K562 (cell line): ENCODE measurements at regions not wholly inside any gene's neighbourhood (a gene's known extent, or its start where the extent isn't known, plus 50 kb on each side); places are given as distances from the start of the nearest gene placed in this dataset.

ENCODE experiments used
- ATAC-seq: fragments of 200-7000 bp; cut with Tn5 transposase; 3 replicates; pipeline ENCODE4 v1.9.1; 2020; ENCODE audit warnings: moderate library complexity
- BruUV-seq: library from RNA; stranded (reverse); fragments of 400-500 nt; replicated peaks from 2 replicates; lab custom pipeline; 2021; lab: Mats Ljungman, UMichigan
- CTCF ChIA-PET: fragments of 300-600 bp; formaldehyde crosslinking; extraction: SDS; loops from one replicate; lab custom pipeline; 2021; ENCODE audit warnings: low intra/inter-chr PET ratio; lab: Yijun Ruan, JAX
- POLR2A ChIA-PET: fragments of 300-600, 350-650 bp; sonication (Branson Sonifier 250); formaldehyde crosslinking; extraction: SDS; loops from one replicate; lab custom pipeline; 2021; ENCODE audit warnings: antibody characterized with exemption, inconsistent platforms; lab: Yijun Ruan, JAX
- DNase-seq, 4 experiments: peaks; one replicate each; pipeline versions ENCODE4 v3.0.0 to v3.0.0-alpha.2; 2011 to 2018; ENCODE audit warnings: low spot score in 3 of 4, mixed read lengths in 3 of 4; ENCODE audit errors: extremely low read depth in 1 of 4
- FAIRE-seq: peaks from 2 replicates; lab custom pipeline; 2011; peaks lifted over from hg19 to GRCh38; lab: Jason Lieb, UNC
- H2AFZ ChIP-seq: 2 replicates; pipeline ENCODE4 v1.6.0; 2011; ENCODE audit warnings: low read depth, low read length, control low read depth, inconsistent platforms
- H3K27ac ChIP-seq: fragments of 200-600 bp; 3 replicates; pipeline ENCODE4 v1.8.0; 2011; ENCODE audit warnings: low read depth, mild to moderate bottlenecking, control low read depth, inconsistent platforms, low read length, moderate library complexity, mixed read lengths; ENCODE audit errors: extremely low read depth
- H3K27me3 ChIP-seq, 2 experiments: fragments of 300-600 bp in 1 of 2; 2 replicates in 1 of 2; 3 replicates in 1 of 2; pipeline versions ENCODE4 v1.6.0 to v1.8.0; 2011; ENCODE audit warnings: inconsistent platforms in 2 of 2, low read length in 2 of 2, mild to moderate bottlenecking in 1 of 2, mixed read lengths in 1 of 2, moderate library complexity in 1 of 2; ENCODE audit not compliant: control insufficient read depth in 2 of 2, insufficient read depth in 2 of 2
- H3K36me3 ChIP-seq: fragments of 300-600 bp; 3 replicates; pipeline ENCODE4 v1.8.0; 2011; ENCODE audit warnings: mild to moderate bottlenecking, low read length, inconsistent platforms; ENCODE audit not compliant: control insufficient read depth, insufficient read depth
- H3K4me1 ChIP-seq, 2 experiments: fragments of 200-600 bp in 1 of 2; replicated peaks in 1 of 2; 2 replicates in 1 of 2; 3 replicates in 1 of 2; pipeline versions ENCODE4 v1.5.1 to v1.8.0; 2011; ENCODE audit warnings: inconsistent platforms in 2 of 2, low read length in 2 of 2, mild to moderate bottlenecking in 1 of 2, mixed read lengths in 1 of 2, moderate library complexity in 1 of 2; ENCODE audit not compliant: control insufficient read depth in 2 of 2, insufficient read depth in 2 of 2
- H3K4me2 ChIP-seq: 2 replicates; pipeline ENCODE4 v1.6.1; 2011; ENCODE audit warnings: low read length, control low read depth, inconsistent platforms, mixed read lengths; ENCODE audit not compliant: insufficient read depth
- H3K4me3 ChIP-seq: fragments of 200-600 bp; sonication (generic), shearing (Covaris generic); 2 replicates; pipeline ENCODE4 v1.5.1; 2016; ENCODE audit warnings: control low read depth, inconsistent platforms
- H3K79me2 ChIP-seq: fragments of 200-600 bp; 3 replicates; pipeline ENCODE4 v1.8.0; 2011; ENCODE audit warnings: low read length, inconsistent platforms; ENCODE audit not compliant: control insufficient read depth, insufficient read depth
- H3K9ac ChIP-seq, 2 experiments: 2 replicates each; pipeline versions ENCODE4 v1.6.0 to v1.6.1; 2011; ENCODE audit warnings: low read depth in 2 of 2, low read length in 2 of 2, control low read depth in 1 of 2, inconsistent platforms in 1 of 2, mild to moderate bottlenecking in 1 of 2, mixed read lengths in 1 of 2; ENCODE audit not compliant: insufficient read depth in 1 of 2
- H3K9me1 ChIP-seq: one replicate; pipeline ENCODE4 v1.6.0; 2011; ENCODE audit warnings: inconsistent platforms, mild to moderate bottlenecking, low read length, moderate library complexity; ENCODE audit not compliant: control insufficient read depth, insufficient read depth
- H3K9me3 ChIP-seq: replicated peaks from 2 replicates; pipeline ENCODE4 v1.5.1; 2011; ENCODE audit warnings: low read depth, low read length, inconsistent platforms; ENCODE audit not compliant: control insufficient read depth, insufficient read depth
- H4K20me1 ChIP-seq: replicated peaks from 2 replicates; pipeline ENCODE4 v1.6.1; 2011; ENCODE audit warnings: low read length, inconsistent platforms, mixed read lengths; ENCODE audit not compliant: control insufficient read depth, insufficient read depth
- CBFB ChIP-seq: sonication (generic); formaldehyde crosslinking; IDR thresholded peaks from 2 replicates; pipeline ENCODE4 v1.4.0; 2020; ENCODE audit warnings: mild to moderate bottlenecking, missing genetic modification reagents
- CREM ChIP-seq: IDR thresholded peaks from 2 replicates; pipeline ENCODE4 v1.6.1; 2014; ENCODE audit warnings: antibody characterized with exemption, low read depth
- HCFC1 ChIP-seq: IDR thresholded peaks from 2 replicates; pipeline ENCODE4 v1.6.1; 2012; ENCODE audit warnings: low read depth, low read length, improper control_type of control experiment
- MYC ChIP-seq, 2 experiments: fragments of 250-450 bp in 1 of 2; sonication (Bioruptor Pico) in 1 of 2; IDR thresholded peaks; 2 replicates each; pipeline versions ENCODE4 v1.5.1 to v1.6.1; 2012 to 2021; ENCODE audit warnings: low read depth in 2 of 2, borderline replicate concordance in 1 of 2, improper control_type of control experiment in 1 of 2, low read length in 1 of 2, mild to moderate bottlenecking in 1 of 2, moderate library complexity in 1 of 2
- NELFE ChIP-seq: IDR thresholded peaks from 2 replicates; pipeline ENCODE4 v1.6.1; 2011; ENCODE audit warnings: mild to moderate bottlenecking; ENCODE audit not compliant: insufficient read depth, insufficient read length
- PPARD ChIP-seq: fragments of 250-450 bp; sonication (Bioruptor Pico); IDR thresholded peaks from 2 replicates; pipeline ENCODE4 v1.8.0; 2022; ENCODE audit warnings: inconsistent platforms, mild to moderate bottlenecking, moderate library complexity
- ZNF24 ChIP-seq: fragments of 450-650 bp; IDR thresholded peaks from 2 replicates; pipeline ENCODE4 v1.6.1; 2016
- WGBS: fragments of 100-300 bp; shearing (Covaris generic); methylation state at CpG from one replicate; pipeline ENCODE4 v1.1.6; 2016; ENCODE audit warnings: low coverage, mixed read lengths; ENCODE audit not compliant: insufficient coverage; ENCODE audit errors: missing lambda C conversion rate; 5-methylcytosine and 5-hydroxymethylcytosine counted together
- in situ Hi-C: fragments of 300-500 bp; cut with MboI; formaldehyde crosslinking; loops from 4 replicates; pipeline ENCODE4 v1.15.0; 2018; ENCODE audit warnings: inconsistent platforms, mixed read lengths
- intact Hi-C: fragments of 100-400 bp; cut with micrococcal nuclease; formaldehyde crosslinking; loops from 2 replicates; pipeline ENCODE4 v1.14.2; 2022
- TF ChIP-seq, protein P1 (sequence below): fragments of 200-800 bp; sonication (Bioruptor generic); IDR thresholded peaks from 2 replicates; pipeline ENCODE4 v1.6.1; 2016; ENCODE audit warnings: missing genetic modification characterization, missing compliant biosample characterization
- TF ChIP-seq, protein P2 (sequence below): fragments of 450-650 bp; IDR thresholded peaks from 2 replicates; pipeline ENCODE4 v1.6.1; 2016; ENCODE audit warnings: low read depth, mild to moderate bottlenecking, moderate library complexity
- TF ChIP-seq, protein P3 (sequence below): sonication (generic); formaldehyde crosslinking; IDR thresholded peaks from 2 replicates; pipeline ENCODE4 v1.8.0; 2023; ENCODE audit warnings: mild to moderate bottlenecking, missing genetic modification reagents
- TF ChIP-seq, protein P4 (sequence below): sonication (generic); formaldehyde crosslinking; IDR thresholded peaks from 2 replicates; pipeline ENCODE4 v1.8.0; 2022; ENCODE audit warnings: missing genetic modification reagents, mild to moderate bottlenecking, moderate library complexity, borderline replicate concordance

DNA sequence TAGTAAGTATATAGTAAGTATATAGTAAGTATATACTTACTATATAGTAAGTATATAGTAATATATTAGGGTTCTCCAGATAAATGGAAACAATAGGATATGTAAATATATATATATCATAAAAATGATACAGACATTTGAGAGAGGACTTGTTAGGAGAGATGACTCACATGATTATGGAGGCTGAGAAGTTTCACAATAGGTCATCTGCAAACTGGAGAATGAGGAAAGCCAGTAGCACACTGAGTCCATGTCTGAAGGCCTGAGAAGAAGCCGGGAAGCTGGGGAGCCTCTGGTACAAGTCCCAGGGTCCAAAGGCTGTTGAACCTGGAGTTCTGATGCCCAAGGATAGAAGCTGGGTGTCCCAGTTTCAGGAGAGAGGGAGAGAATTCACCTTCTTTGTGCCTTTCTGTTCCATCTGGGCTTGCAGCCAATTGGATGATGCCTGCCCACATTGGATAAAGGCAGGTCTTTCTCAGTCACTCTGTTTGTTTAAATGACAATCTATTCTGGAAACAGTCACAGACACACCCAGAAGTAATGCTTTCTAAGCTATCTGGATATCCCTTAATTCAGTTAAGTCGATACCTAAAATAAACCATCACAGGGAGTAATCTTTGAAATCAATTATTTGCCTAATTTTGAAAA is 205.5 kb upstream of the CDC14C start (continued):
- TF ChIP-seq CREM, result no peak

DNA sequence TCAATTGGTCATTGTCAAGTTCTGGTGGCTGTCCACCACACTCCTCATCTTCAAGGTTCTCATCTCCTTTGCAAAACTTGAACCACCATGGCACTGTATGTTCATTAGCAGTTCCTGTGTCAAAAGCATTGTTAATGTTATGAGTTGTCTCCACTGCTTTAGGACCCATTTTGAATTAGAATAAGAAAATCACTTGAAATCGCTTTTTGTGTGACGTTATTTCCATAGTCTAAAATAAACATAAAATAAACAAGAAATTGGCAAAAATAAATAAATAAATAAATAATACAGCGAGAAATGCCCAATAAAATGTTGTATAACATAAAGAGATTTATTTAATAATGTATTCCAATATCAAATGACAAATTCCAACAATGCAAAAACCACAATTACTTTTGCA is 195.5 kb upstream of the CDC14C start:
- POLR2A ChIA-PET, result no interaction called here

More for the DNA sequence above, 195.5 kb upstream of the CDC14C start:
- intact Hi-C loops, result no loop called here
- H4K20me1 ChIP-seq, result no peaks in the 10 kb centered on the region
- DNase-seq, result no peak
- no peak overlapping the region for H2AFZ ChIP-seq
- CTCF ChIA-PET, result no interaction called here
- TF ChIP-seq ZNF24 (no peak), MYC (IDR thresholded peaks at IDR 0.05; ENCODE audit: low read depth, low read length) (no peak), MYC (CRISPR knock-in tag; IDR thresholded peaks at IDR 0.05; ENCODE audit: borderline replicate concordance, low read depth) (no peak), PPARD (CRISPR knock-in tag) (no peak), HCFC1 (no peak), NELFE (no peak), CBFB (CRISPR knock-in tag) (no peak)
- TF ChIP-seq, protein P1, sequence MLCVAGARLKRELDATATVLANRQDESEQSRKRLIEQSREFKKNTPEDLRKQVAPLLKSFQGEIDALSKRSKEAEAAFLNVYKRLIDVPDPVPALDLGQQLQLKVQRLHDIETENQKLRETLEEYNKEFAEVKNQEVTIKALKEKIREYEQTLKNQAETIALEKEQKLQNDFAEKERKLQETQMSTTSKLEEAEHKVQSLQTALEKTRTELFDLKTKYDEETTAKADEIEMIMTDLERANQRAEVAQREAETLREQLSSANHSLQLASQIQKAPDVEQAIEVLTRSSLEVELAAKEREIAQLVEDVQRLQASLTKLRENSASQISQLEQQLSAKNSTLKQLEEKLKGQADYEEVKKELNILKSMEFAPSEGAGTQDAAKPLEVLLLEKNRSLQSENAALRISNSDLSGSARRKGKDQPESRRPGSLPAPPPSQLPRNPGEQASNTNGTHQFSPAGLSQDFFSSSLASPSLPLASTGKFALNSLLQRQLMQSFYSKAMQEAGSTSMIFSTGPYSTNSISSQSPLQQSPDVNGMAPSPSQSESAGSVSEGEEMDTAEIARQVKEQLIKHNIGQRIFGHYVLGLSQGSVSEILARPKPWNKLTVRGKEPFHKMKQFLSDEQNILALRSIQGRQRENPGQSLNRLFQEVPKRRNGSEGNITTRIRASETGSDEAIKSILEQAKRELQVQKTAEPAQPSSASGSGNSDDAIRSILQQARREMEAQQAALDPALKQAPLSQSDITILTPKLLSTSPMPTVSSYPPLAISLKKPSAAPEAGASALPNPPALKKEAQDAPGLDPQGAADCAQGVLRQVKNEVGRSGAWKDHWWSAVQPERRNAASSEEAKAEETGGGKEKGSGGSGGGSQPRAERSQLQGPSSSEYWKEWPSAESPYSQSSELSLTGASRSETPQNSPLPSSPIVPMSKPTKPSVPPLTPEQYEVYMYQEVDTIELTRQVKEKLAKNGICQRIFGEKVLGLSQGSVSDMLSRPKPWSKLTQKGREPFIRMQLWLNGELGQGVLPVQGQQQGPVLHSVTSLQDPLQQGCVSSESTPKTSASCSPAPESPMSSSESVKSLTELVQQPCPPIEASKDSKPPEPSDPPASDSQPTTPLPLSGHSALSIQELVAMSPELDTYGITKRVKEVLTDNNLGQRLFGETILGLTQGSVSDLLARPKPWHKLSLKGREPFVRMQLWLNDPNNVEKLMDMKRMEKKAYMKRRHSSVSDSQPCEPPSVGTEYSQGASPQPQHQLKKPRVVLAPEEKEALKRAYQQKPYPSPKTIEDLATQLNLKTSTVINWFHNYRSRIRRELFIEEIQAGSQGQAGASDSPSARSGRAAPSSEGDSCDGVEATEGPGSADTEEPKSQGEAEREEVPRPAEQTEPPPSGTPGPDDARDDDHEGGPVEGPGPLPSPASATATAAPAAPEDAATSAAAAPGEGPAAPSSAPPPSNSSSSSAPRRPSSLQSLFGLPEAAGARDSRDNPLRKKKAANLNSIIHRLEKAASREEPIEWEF, result no peak
- TF ChIP-seq, protein P2, sequence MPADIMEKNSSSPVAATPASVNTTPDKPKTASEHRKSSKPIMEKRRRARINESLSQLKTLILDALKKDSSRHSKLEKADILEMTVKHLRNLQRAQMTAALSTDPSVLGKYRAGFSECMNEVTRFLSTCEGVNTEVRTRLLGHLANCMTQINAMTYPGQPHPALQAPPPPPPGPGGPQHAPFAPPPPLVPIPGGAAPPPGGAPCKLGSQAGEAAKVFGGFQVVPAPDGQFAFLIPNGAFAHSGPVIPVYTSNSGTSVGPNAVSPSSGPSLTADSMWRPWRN, result no peak
- TF ChIP-seq, protein P3, sequence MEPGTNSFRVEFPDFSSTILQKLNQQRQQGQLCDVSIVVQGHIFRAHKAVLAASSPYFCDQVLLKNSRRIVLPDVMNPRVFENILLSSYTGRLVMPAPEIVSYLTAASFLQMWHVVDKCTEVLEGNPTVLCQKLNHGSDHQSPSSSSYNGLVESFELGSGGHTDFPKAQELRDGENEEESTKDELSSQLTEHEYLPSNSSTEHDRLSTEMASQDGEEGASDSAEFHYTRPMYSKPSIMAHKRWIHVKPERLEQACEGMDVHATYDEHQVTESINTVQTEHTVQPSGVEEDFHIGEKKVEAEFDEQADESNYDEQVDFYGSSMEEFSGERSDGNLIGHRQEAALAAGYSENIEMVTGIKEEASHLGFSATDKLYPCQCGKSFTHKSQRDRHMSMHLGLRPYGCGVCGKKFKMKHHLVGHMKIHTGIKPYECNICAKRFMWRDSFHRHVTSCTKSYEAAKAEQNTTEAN (CRISPR knock-in tag), result no peak
- TF ChIP-seq, protein P4, sequence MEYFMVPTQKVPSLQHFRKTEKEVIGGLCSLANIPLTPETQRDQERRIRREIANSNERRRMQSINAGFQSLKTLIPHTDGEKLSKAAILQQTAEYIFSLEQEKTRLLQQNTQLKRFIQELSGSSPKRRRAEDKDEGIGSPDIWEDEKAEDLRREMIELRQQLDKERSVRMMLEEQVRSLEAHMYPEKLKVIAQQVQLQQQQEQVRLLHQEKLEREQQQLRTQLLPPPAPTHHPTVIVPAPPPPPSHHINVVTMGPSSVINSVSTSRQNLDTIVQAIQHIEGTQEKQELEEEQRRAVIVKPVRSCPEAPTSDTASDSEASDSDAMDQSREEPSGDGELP (CRISPR knock-in tag), result no peak
- TF ChIP-seq, all 486 proteins: peak for 0
- H3K27me3 ChIP-seq, result no peaks in the 10 kb centered on the region
- no peak overlapping the region for H3K4me3 ChIP-seq
- H3K4me1 ChIP-seq, result no peaks in the 10 kb centered on the region
- H3K9ac ChIP-seq, result no peak overlapping the region
- H3K79me2 ChIP-seq, result no peaks in the 10 kb centered on the region
- ATAC-seq (no peak), FAIRE-seq (no peak)
- no peaks in the 10 kb centered on the region for H3K9me3 ChIP-seq
- no peaks in the 10 kb centered on the region for H3K36me3 ChIP-seq
- BruUV-seq, result no TSS peak
- H3K27ac ChIP-seq, result no peak overlapping the region
- H3K4me2 ChIP-seq, result no peak overlapping the region
- no peaks in the 10 kb centered on the region for H3K9me1 ChIP-seq
- WGBS, result 0% methylated on average over 3 of the region's 3 CpGs
- in situ Hi-C loops, result no loop called here
